ENCODE measurements at regions not wholly inside any gene's neighbourhood (a gene's known extent, or its start where the extent isn't known, plus 50 kb on each side); places are given as distances from the start of the nearest gene placed in this dataset.

GRCh38 chr9:16082796-16083195 is 530.0 kb downstream of the CCDC171 start:
- TF ChIP-seq CTCF (IDR thresholded peaks at IDR 0.05; ENCODE audit: low read depth, low read length, missing input control): no peak
- no peak for TF ChIP-seq TAF1 (conservative IDR thresholded peaks at IDR 0.05)
- no peak for TF ChIP-seq ATF3 (IDR thresholded peaks at IDR 0.05)
- no peak for TF ChIP-seq REST (IDR thresholded peaks at IDR 0.05)
- TF ChIP-seq GABPA (IDR thresholded peaks at IDR 0.05 in 1 of 2, conservative IDR thresholded peaks at IDR 0.05 in 1 of 2): no peak
- no peak for TF ChIP-seq RAD21 (IDR thresholded peaks at IDR 0.05)

Data from liver (tissue), 3 donors.